ENCODE measurements at regions not wholly inside any gene's neighbourhood (a gene's known extent, or its start where the extent isn't known, plus 50 kb on each side); places are given as distances from the start of the nearest gene placed in this dataset.

GRCh38 chr6:4299476-4299875, 164.1 kb upstream of the ECI2 start:
- no peak overlapping the region for H3K27ac ChIP-seq (ENCODE audit: low read length)
- H3K4me1 ChIP-seq (ENCODE audit: control insufficient read depth, insufficient read depth, low read length), result no peaks in the 10 kb centered on the region
- H3K9ac ChIP-seq (ENCODE audit: low read length in 2 of 2), result no peak overlapping the region
- H3K9me3 ChIP-seq (ENCODE audit: control insufficient read depth in 2 of 2, low read length in 2 of 2), result peaks cover 3 to 5% of the 10 kb centered on the region in 2 donors
- no peaks in the 10 kb centered on the region for H3K27me3 ChIP-seq (ENCODE audit: control insufficient read depth in 1 of 2, insufficient read depth in 2 of 2, low read length in 2 of 2)
- no peak overlapping the region for H3K4me3 ChIP-seq (ENCODE audit: low read length in 2 of 2)
- no peaks in the 10 kb centered on the region for H3K36me3 ChIP-seq (ENCODE audit: control insufficient read depth in 2 of 2, insufficient read depth in 2 of 2, low read length in 2 of 2)

- no peaks in the 10 kb centered on the region for H3K27me3 ChIP-seq (ENCODE audit: control insufficient read depth in 1 of 2, insufficient read depth in 2 of 2, low read length in 2 of 2)
- H3K27ac ChIP-seq (ENCODE audit: low read length), result no peak overlapping the region
- H3K4me1 ChIP-seq (ENCODE audit: control insufficient read depth, insufficient read depth, low read length), result no peaks in the 10 kb centered on the region
- no peak overlapping the region for H3K4me3 ChIP-seq (ENCODE audit: low read length in 2 of 2)
- no peaks in the 10 kb centered on the region for H3K36me3 ChIP-seq (ENCODE audit: control insufficient read depth in 2 of 2, insufficient read depth in 2 of 2, low read length in 2 of 2)
- H3K9ac ChIP-seq (ENCODE audit: low read length in 2 of 2), result no peak overlapping the region
- H3K9me3 ChIP-seq (ENCODE audit: control insufficient read depth in 2 of 2, low read length in 2 of 2), result peaks cover 3 to 5% of the 10 kb centered on the region in 2 donors
These were observed 162.0 kb upstream of the ECI2 start for GRCh38 chr6:4297348-4297747.

DNA sequence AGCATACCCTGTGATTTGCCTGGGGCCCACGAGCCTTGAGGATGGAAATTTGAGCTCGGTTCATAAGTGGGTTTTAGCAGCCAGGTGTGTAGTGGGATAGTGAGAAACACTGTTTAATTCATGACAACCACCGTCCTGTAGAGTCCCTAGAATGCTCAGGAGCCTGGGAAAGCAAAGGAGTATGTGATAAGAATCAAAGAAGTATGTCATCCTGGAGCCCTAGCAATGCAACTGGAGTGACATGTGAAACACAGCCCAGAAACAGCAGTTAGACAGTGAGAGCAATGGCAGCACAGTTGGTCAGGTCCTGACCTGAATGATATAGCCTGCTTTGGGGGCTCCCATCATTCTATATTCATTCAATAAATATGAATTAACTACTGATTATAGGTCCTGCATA, 161.2 kb upstream of the ECI2 start:
- no peaks in the 10 kb centered on the region for H3K36me3 ChIP-seq (ENCODE audit: control insufficient read depth in 2 of 2, insufficient read depth in 2 of 2, low read length in 2 of 2)
- H3K9ac ChIP-seq (ENCODE audit: low read length in 2 of 2), result no peak overlapping the region
- H3K27me3 ChIP-seq (ENCODE audit: control insufficient read depth in 1 of 2, insufficient read depth in 2 of 2, low read length in 2 of 2), result no peaks in the 10 kb centered on the region
- H3K4me1 ChIP-seq (ENCODE audit: control insufficient read depth, insufficient read depth, low read length), result no peaks in the 10 kb centered on the region
- no peak overlapping the region for H3K27ac ChIP-seq (ENCODE audit: low read length)
- H3K9me3 ChIP-seq (ENCODE audit: control insufficient read depth in 2 of 2, low read length in 2 of 2), result peaks cover 3 to 5% of the 10 kb centered on the region in 2 donors
- no peak overlapping the region for H3K4me3 ChIP-seq (ENCODE audit: low read length in 2 of 2)

DNA sequence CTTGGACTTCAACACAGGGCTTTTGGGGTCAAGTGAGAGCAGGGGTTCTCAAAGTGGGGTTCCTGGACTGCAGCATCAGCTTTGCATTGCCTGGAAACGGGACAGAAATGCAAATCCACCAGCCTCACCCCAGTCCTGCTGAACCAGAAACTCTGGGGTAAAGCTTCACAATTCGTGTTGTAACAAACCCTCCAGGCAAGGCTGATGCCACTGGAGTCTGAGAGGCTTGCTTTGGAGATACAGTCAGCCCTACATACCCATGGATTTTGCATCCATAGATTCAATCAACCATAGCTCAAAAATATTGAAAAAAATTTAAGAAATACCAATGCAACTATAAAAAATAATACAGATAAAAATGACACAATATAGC, 160.4 kb upstream of the ECI2 start:
- Histone ChIP-seq H3K27me3 (ENCODE audit: control insufficient read depth in 1 of 2, insufficient read depth in 2 of 2, low read length in 2 of 2) (no peaks in the 10 kb centered on the region), H3K4me3 (ENCODE audit: low read length in 2 of 2) (no peak overlapping the region), H3K9ac (ENCODE audit: low read length in 2 of 2) (no peak overlapping the region), H3K4me1 (ENCODE audit: control insufficient read depth, insufficient read depth, low read length) (no peaks in the 10 kb centered on the region), H3K27ac (ENCODE audit: low read length) (no peak overlapping the region), H3K36me3 (ENCODE audit: control insufficient read depth in 2 of 2, insufficient read depth in 2 of 2, low read length in 2 of 2) (no peaks in the 10 kb centered on the region), H3K9me3 (ENCODE audit: control insufficient read depth in 2 of 2, low read length in 2 of 2) (peaks cover 3 to 5% of the 10 kb centered on the region in 2 donors)

- Histone ChIP-seq H3K27me3 (ENCODE audit: control insufficient read depth in 1 of 2, insufficient read depth in 2 of 2, low read length in 2 of 2) (no peaks in the 10 kb centered on the region), H3K9ac (ENCODE audit: low read length in 2 of 2) (no peak overlapping the region), H3K27ac (ENCODE audit: low read length) (no peak overlapping the region), H3K9me3 (ENCODE audit: control insufficient read depth in 2 of 2, low read length in 2 of 2) (peaks cover 3 to 5% of the 10 kb centered on the region in 2 donors), H3K4me1 (ENCODE audit: control insufficient read depth, insufficient read depth, low read length) (no peaks in the 10 kb centered on the region), H3K36me3 (ENCODE audit: control insufficient read depth in 2 of 2, insufficient read depth in 2 of 2, low read length in 2 of 2) (no peaks in the 10 kb centered on the region), H3K4me3 (ENCODE audit: low read length in 2 of 2) (no peak overlapping the region)
These were observed 159.8 kb upstream of the ECI2 start for GRCh38 chr6:4295058-4295782.

DNA sequence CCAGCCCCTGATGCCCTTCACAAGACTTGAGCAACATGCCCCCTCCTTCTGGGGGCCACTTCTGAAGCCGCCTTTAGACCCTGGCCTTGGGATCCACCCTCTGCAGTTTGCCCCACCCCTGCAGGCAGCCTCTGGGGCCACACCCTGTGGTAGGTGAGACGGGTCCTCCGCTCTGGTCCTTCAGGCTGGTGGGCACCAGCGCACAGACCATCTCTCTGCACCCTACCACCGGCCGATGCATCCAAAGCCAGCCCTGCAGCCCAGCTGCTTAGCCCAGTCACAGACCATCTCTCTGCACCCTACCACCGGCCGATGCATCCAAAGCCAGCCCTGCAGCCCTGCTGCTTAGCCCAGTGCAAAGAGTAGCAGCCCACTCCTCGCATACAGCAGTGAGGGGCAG, 159.3 kb upstream of the ECI2 start:
- Histone ChIP-seq H3K9me3 (ENCODE audit: control insufficient read depth in 2 of 2, low read length in 2 of 2) (peaks cover 3 to 5% of the 10 kb centered on the region in 2 donors), H3K27ac (ENCODE audit: low read length) (no peak overlapping the region), H3K9ac (ENCODE audit: low read length in 2 of 2) (no peak overlapping the region), H3K4me3 (ENCODE audit: low read length in 2 of 2) (no peak overlapping the region), H3K36me3 (ENCODE audit: control insufficient read depth in 2 of 2, insufficient read depth in 2 of 2, low read length in 2 of 2) (no peaks in the 10 kb centered on the region), H3K27me3 (ENCODE audit: control insufficient read depth in 1 of 2, insufficient read depth in 2 of 2, low read length in 2 of 2) (no peaks in the 10 kb centered on the region), H3K4me1 (ENCODE audit: control insufficient read depth, insufficient read depth, low read length) (no peaks in the 10 kb centered on the region)

- Histone ChIP-seq H3K9ac (ENCODE audit: low read length in 2 of 2) (no peak overlapping the region), H3K9me3 (ENCODE audit: control insufficient read depth in 2 of 2, low read length in 2 of 2) (no peaks in the 10 kb centered on the region)
These were observed 156.4 kb upstream of the ECI2 start for GRCh38 chr6:4291453-4292403.

GRCh38 chr6:4289770-4290320, 154.5 kb upstream of the ECI2 start:
- no peak overlapping the region for H3K9ac ChIP-seq (ENCODE audit: low read length in 2 of 2)
- H3K9me3 ChIP-seq (ENCODE audit: control insufficient read depth in 2 of 2, low read length in 2 of 2), result no peaks in the 10 kb centered on the region
- H3K27me3 ChIP-seq (ENCODE audit: control insufficient read depth in 1 of 2, insufficient read depth in 2 of 2, low read length in 2 of 2), result peaks cover 0 to 2% of the 10 kb centered on the region in 2 donors
- H3K36me3 ChIP-seq (ENCODE audit: control insufficient read depth in 2 of 2, insufficient read depth in 2 of 2, low read length in 2 of 2), result no peaks in the 10 kb centered on the region
- H3K4me3 ChIP-seq (ENCODE audit: low read length in 2 of 2), result no peak overlapping the region
- no peaks in the 10 kb centered on the region for H3K4me1 ChIP-seq (ENCODE audit: control insufficient read depth, insufficient read depth, low read length)
- H3K27ac ChIP-seq (ENCODE audit: low read length), result no peak overlapping the region

More at GRCh38 chr6:4291453-4292403, 156.4 kb upstream of the ECI2 start:
- Histone ChIP-seq H3K27ac (ENCODE audit: low read length) (no peak overlapping the region), H3K4me3 (ENCODE audit: low read length in 2 of 2) (no peak overlapping the region), H3K36me3 (ENCODE audit: control insufficient read depth in 2 of 2, insufficient read depth in 2 of 2, low read length in 2 of 2) (no peaks in the 10 kb centered on the region), H3K27me3 (ENCODE audit: control insufficient read depth in 1 of 2, insufficient read depth in 2 of 2, low read length in 2 of 2) (peaks cover 0 to 2% of the 10 kb centered on the region in 2 donors), H3K4me1 (ENCODE audit: control insufficient read depth, insufficient read depth, low read length) (no peaks in the 10 kb centered on the region)

GRCh38 chr6:4287811-4288244, 152.5 kb upstream of the ECI2 start:
- Histone ChIP-seq H3K4me3 (ENCODE audit: low read length in 2 of 2) (no peak overlapping the region), H3K27me3 (ENCODE audit: control insufficient read depth in 1 of 2, insufficient read depth in 2 of 2, low read length in 2 of 2) (peaks cover 2 to 4% of the 10 kb centered on the region in 2 donors), H3K9me3 (ENCODE audit: control insufficient read depth in 2 of 2, low read length in 2 of 2) (no peaks in the 10 kb centered on the region), H3K36me3 (ENCODE audit: control insufficient read depth in 2 of 2, insufficient read depth in 2 of 2, low read length in 2 of 2) (no peaks in the 10 kb centered on the region), H3K27ac (ENCODE audit: low read length) (no peak overlapping the region), H3K4me1 (ENCODE audit: control insufficient read depth, insufficient read depth, low read length) (no peaks in the 10 kb centered on the region), H3K9ac (ENCODE audit: low read length in 2 of 2) (no peak overlapping the region)

DNA sequence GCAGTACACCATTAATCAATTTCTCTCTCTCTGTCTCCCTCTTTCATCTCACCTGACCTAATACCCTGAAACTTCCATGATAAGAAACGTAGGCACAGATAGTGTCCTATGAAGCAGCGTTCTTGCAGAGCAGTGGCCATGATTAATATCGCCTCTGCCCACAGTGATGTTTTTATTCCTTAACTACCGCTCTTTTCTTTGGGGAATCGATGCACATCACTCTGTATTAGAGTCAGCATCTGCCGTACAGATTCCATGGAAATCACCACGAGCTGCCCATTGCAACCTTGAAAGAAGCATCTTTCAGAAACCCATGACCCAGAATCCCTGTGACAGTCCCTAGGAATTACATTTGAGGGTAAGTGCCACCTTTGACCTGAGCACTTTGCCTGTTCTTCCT, 152.0 kb upstream of the ECI2 start:
- Histone ChIP-seq H3K9ac (ENCODE audit: low read length in 2 of 2) (no peak overlapping the region), H3K27me3 (ENCODE audit: control insufficient read depth in 1 of 2, insufficient read depth in 2 of 2, low read length in 2 of 2) (peaks cover 2 to 5% of the 10 kb centered on the region in 2 donors), H3K27ac (ENCODE audit: low read length) (no peak overlapping the region), H3K9me3 (ENCODE audit: control insufficient read depth in 2 of 2, low read length in 2 of 2) (no peaks in the 10 kb centered on the region), H3K4me1 (ENCODE audit: control insufficient read depth, insufficient read depth, low read length) (no peaks in the 10 kb centered on the region), H3K36me3 (ENCODE audit: control insufficient read depth in 2 of 2, insufficient read depth in 2 of 2, low read length in 2 of 2) (no peaks in the 10 kb centered on the region), H3K4me3 (ENCODE audit: low read length in 2 of 2) (no peak overlapping the region)
